Nephron progenitor cell (in vitro differentiated cells): ENCODE measurements at regions not wholly inside any gene's neighbourhood (a gene's known extent, or its start where the extent isn't known, plus 50 kb on each side); places are given as distances from the start of the nearest gene placed in this dataset.

ENCODE experiments used
- DNase-seq: peaks from one replicate; pipeline ENCODE4 v3.0.0; 2021
- H3K27ac Mint-ChIP-seq: 2 replicates; pipeline ENCODE4 v1.8.0; 2021; ENCODE audit warnings: mild to moderate bottlenecking, moderate library complexity, mixed read lengths
- H3K27me3 Mint-ChIP-seq: 2 replicates; pipeline ENCODE4 v1.8.0; 2021; ENCODE audit warnings: mild to moderate bottlenecking, low read depth, mixed read lengths; ENCODE audit not compliant: poor library complexity
- H3K36me3 Mint-ChIP-seq: 2 replicates; pipeline ENCODE4 v1.8.0; 2021; ENCODE audit warnings: low read depth, mixed read lengths
- H3K4me1 Mint-ChIP-seq: 2 replicates; pipeline ENCODE4 v1.8.0; 2021; ENCODE audit warnings: mixed read lengths
- H3K4me3 Mint-ChIP-seq: 2 replicates; pipeline ENCODE4 v1.8.0; 2021; ENCODE audit warnings: mild to moderate bottlenecking, moderate library complexity, mixed read lengths
- H3K9me3 Mint-ChIP-seq: 2 replicates; pipeline ENCODE4 v1.8.0; 2021; ENCODE audit warnings: mild to moderate bottlenecking, moderate library complexity, mixed read lengths
- TF ChIP-seq, protein P1 (sequence below): fragments of 200-600 bp; sonication (generic); IDR thresholded peaks from 2 replicates; pipeline ENCODE4 v1.5.0; 2021; ENCODE audit warnings: antibody characterized with exemption

DNA sequence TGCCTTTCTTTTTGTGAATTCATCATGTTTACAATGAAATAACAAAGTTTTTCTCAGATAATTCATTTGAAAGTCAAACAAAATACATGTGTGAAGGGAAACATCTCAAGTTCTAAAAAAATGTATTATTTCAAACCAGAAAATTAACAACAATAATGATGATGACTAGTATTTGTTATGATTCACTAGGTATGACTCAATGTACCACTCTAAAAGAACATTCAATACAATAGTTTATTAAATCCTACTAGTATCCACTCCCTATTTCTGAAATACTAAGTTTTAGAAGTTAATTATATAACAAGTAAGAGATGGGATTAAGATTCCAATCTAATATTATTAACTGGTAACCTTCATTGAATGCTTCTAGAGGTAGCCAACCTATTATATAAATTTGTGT lies 1444.8 kb upstream of the CDH8 start:
- no peak for DNase-seq
- no peak overlapping the region for H3K4me3 Mint-ChIP-seq
- peaks cover 9% of the 10 kb centered on the region for H3K9me3 Mint-ChIP-seq
- no peaks in the 10 kb centered on the region for H3K4me1 Mint-ChIP-seq
- no peaks in the 10 kb centered on the region for H3K27me3 Mint-ChIP-seq
- no peak overlapping the region for H3K27ac Mint-ChIP-seq
- H3K36me3 Mint-ChIP-seq: no peaks in the 10 kb centered on the region
- TF ChIP-seq, protein P1, sequence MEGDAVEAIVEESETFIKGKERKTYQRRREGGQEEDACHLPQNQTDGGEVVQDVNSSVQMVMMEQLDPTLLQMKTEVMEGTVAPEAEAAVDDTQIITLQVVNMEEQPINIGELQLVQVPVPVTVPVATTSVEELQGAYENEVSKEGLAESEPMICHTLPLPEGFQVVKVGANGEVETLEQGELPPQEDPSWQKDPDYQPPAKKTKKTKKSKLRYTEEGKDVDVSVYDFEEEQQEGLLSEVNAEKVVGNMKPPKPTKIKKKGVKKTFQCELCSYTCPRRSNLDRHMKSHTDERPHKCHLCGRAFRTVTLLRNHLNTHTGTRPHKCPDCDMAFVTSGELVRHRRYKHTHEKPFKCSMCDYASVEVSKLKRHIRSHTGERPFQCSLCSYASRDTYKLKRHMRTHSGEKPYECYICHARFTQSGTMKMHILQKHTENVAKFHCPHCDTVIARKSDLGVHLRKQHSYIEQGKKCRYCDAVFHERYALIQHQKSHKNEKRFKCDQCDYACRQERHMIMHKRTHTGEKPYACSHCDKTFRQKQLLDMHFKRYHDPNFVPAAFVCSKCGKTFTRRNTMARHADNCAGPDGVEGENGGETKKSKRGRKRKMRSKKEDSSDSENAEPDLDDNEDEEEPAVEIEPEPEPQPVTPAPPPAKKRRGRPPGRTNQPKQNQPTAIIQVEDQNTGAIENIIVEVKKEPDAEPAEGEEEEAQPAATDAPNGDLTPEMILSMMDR: no peak

DNA sequence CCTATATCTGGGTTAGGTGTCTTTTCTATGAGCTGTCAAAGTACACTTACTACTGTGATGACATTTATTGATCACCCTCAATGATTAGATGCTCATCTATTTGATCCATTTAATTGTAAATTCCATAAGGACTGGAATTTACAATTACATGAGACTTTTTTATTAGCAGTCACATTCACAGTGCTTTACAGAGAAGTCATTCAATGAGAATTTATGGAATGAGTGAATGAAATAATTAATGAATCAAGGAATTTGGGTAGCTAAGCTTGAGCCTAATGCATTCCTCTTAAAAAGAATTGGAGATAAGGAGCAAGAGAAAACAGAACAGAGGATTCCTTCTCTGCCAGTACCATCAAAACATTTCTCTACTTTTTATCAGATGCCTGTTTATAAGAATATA lies 1437.5 kb upstream of the CDH8 start:
- Mint-ChIP-seq H3K27ac (no peak overlapping the region), H3K36me3 (no peaks in the 10 kb centered on the region), H3K4me3 (no peak overlapping the region), H3K4me1 (no peaks in the 10 kb centered on the region), H3K27me3 (no peaks in the 10 kb centered on the region), H3K9me3 (no peaks in the 10 kb centered on the region)
- DNase-seq: no peak
- TF ChIP-seq, protein P1: no peak

DNA sequence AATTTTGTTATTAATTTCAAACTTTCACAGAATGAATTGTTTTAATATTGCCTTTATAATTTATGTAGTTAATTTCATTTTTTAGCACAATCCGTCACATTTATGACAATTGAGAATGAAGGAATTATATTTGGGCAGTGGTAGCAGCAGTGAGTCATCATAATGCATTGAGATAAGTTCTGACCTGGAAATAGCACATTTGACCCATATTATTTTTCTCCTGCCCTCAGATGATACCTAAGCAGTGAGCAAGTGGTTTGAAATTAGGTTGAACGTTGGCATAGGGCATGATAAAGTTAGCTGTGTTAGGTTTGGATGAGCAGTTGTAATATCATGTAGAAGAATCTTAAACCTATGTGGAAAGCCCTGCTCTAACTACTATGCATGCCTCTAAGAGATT lies 1431.3 kb upstream of the CDH8 start:
- no peaks in the 10 kb centered on the region for H3K4me1 Mint-ChIP-seq
- no peak overlapping the region for H3K4me3 Mint-ChIP-seq
- TF ChIP-seq, protein P1: no peak

DNA sequence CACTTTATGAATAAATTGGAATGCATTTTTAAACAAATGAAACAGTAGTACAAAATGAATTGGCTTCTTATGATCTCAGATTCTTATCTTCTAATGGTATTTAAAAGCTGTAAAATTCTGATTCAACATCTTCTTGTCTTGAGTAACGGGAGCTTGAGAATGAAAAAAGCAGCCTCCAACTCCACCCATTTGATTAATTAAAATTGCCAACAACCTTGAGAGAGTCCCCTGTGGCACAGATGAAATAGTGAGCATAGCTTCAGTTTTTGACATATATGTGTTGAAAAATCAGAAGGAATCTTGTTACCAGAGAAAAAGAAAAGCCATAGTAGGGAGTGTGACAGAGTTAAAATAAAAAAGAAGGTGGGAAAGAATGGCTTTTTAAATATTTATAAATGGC lies 1426.1 kb upstream of the CDH8 start:
- Mint-ChIP-seq H3K27me3 (no peaks in the 10 kb centered on the region), H3K36me3 (no peaks in the 10 kb centered on the region), H3K4me3 (no peak overlapping the region), H3K9me3 (no peaks in the 10 kb centered on the region), H3K4me1 (no peaks in the 10 kb centered on the region), H3K27ac (no peak overlapping the region)
- no peak for DNase-seq
- TF ChIP-seq, protein P1: no peak

More for the DNA sequence above, 1431.3 kb upstream of the CDH8 start:
- DNase-seq: no peak
- Mint-ChIP-seq H3K27me3 (no peaks in the 10 kb centered on the region), H3K36me3 (no peaks in the 10 kb centered on the region), H3K9me3 (no peaks in the 10 kb centered on the region), H3K27ac (no peak overlapping the region)

DNA sequence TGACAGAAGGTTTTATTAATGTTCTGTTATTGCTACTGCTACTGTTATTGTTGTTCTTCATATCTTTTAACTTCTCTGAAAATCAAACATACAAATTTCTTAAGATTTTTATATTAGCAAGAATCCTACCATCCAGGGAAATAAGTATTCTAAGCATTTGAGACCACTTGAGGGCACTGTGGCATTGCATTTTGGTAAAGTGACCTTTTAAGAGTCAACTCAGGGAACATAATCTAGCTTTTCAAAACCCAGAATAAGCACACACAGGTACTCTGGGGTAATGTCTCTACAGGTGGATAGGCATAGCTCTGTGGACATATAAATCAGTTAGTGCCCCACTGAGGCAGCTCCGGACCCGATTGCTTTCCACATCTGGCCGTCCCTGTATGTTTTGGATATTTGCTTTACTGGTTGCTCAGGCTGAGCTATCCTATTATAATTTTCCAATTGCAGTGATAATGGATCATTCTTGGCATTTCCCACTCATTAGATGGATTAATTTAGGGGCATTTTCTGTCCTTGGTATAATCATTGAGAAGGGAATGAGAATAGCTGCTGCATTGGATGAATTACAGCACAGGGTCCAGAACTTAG lies 1425.1 kb upstream of the CDH8 start:
- TF ChIP-seq, protein P1: peak; percentile 50
- Mint-ChIP-seq H3K27ac (peak overlapping the region; percentile 7), H3K27me3 (no peaks in the 10 kb centered on the region), H3K9me3 (no peaks in the 10 kb centered on the region), H3K4me3 (no peak overlapping the region), H3K36me3 (no peaks in the 10 kb centered on the region), H3K4me1 (no peaks in the 10 kb centered on the region)
- DNase-seq: peak; percentile 42

DNA sequence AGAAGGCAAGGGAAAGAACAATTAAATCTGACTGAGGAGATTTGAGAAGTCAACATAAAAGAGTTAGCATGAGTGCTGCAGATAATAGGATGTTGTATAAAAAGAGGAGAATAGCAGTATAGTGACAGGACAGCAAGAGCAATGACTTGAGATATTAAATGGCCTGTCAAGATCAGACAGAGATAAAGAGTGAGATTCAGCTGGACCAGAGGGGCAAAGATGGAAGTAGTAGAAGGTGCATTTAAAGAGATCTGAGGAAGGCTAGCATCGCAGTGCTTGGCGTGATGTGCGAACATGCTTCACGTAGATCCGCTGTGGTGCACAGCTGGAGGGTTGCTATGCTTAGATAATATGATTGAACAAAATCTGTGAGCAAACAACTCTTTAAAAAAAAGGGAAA lies 1422.6 kb upstream of the CDH8 start:
- no peaks in the 10 kb centered on the region for H3K9me3 Mint-ChIP-seq
- H3K36me3 Mint-ChIP-seq: no peaks in the 10 kb centered on the region
- H3K27ac Mint-ChIP-seq: no peak overlapping the region
- no peak overlapping the region for H3K4me3 Mint-ChIP-seq
- TF ChIP-seq, protein P1: no peak
- H3K4me1 Mint-ChIP-seq: no peaks in the 10 kb centered on the region
- DNase-seq: no peak
- no peaks in the 10 kb centered on the region for H3K27me3 Mint-ChIP-seq
